ENCODE measurements at regions not wholly inside any gene's neighbourhood (a gene's known extent, or its start where the extent isn't known, plus 50 kb on each side); places are given as distances from the start of the nearest gene placed in this dataset.

- no peak overlapping the region for H3K4me3 ChIP-seq (ENCODE audit: low read depth, low read length)
- no peak for DNase-seq (ENCODE audit: low read depth, low spot score)
- no peak for TF ChIP-seq CTCF (IDR thresholded peaks at IDR 0.05; ENCODE audit: insufficient read depth, low read length, missing control alignments)
- ChIA-PET CTCF (interaction anchor here (0.9 to 1.0 kb wide), 2 partner anchors 8 to 106 kb away, joined by 3 read pairs; no protein-coding TSS in a partner anchor), POLR2A (no interaction called here)
Measured at GRCh38 chr9:134562146-134562849, 79.3 kb upstream of the COL5A1 start.

- TF ChIP-seq CTCF (IDR thresholded peaks at IDR 0.05; ENCODE audit: insufficient read depth, low read length, missing control alignments) = no peak
- DNase-seq (ENCODE audit: low read depth, low spot score) = no peak
- POLR2A ChIA-PET = no interaction called here
- CTCF ChIA-PET = no interaction called here
- H3K4me3 ChIP-seq (ENCODE audit: low read depth, low read length) = no peak overlapping the region
Measured at GRCh38 chr9:134563397-134563796, 78.2 kb upstream of the COL5A1 start.

GRCh38 chr9:134564431-134565170 is 77.0 kb upstream of the COL5A1 start:
- peak; percentile 73 for DNase-seq (ENCODE audit: low read depth, low spot score)
- POLR2A ChIA-PET = no interaction called here
- CTCF ChIA-PET = no interaction called here
- no peak for TF ChIP-seq CTCF (IDR thresholded peaks at IDR 0.05; ENCODE audit: insufficient read depth, low read length, missing control alignments)
- no peak overlapping the region for H3K4me3 ChIP-seq (ENCODE audit: low read depth, low read length)

- no peak for TF ChIP-seq CTCF (IDR thresholded peaks at IDR 0.05; ENCODE audit: insufficient read depth, low read length, missing control alignments)
- H3K4me3 ChIP-seq (ENCODE audit: low read depth, low read length) = no peak overlapping the region
- CTCF ChIA-PET = interaction anchor here (1.1 kb wide), 1 partner anchor 116 kb away, joined by 4 read pairs; no protein-coding TSS in a partner anchor
- POLR2A ChIA-PET = no interaction called here
- DNase-seq (ENCODE audit: low read depth, low spot score) = no peak
Measured at GRCh38 chr9:134565316-134565915, 76.2 kb upstream of the COL5A1 start.

GRCh38 chr9:134566196-134566847 is 75.3 kb upstream of the COL5A1 start:
- POLR2A ChIA-PET = no interaction called here
- no peak overlapping the region for H3K4me3 ChIP-seq (ENCODE audit: low read depth, low read length)
- TF ChIP-seq CTCF (IDR thresholded peaks at IDR 0.05; ENCODE audit: insufficient read depth, low read length, missing control alignments) = no peak
- DNase-seq (ENCODE audit: low read depth, low spot score) = no peak
- CTCF ChIA-PET = interaction anchor here (0.7 to 1.6 kb wide), 3 partner anchors 10 to 117 kb away, joined by 3 to 5 read pairs (median 4); no protein-coding TSS in a partner anchor
